H1 (cell line): ENCODE measurements at regions not wholly inside any gene's neighbourhood (a gene's known extent, or its start where the extent isn't known, plus 50 kb on each side); places are given as distances from the start of the nearest gene placed in this dataset.

ENCODE experiments used
- CTCF ChIA-PET: fragments of 300-600 bp; sonication (Branson Sonifier 250); formaldehyde crosslinking; loops from one replicate; lab custom pipeline; 2021; ENCODE audit not compliant: partially characterized antibody; lab: Charles Lee
- POLR2A ChIA-PET: fragments of 300-600 bp; sonication (Branson Sonifier 250); formaldehyde crosslinking; loops from one replicate; lab custom pipeline; 2021; ENCODE audit warnings: inconsistent platforms; ENCODE audit not compliant: partially characterized antibody; lab: Charles Lee
- DNase-seq, 2 experiments: peaks; one replicate each; pipeline versions ENCODE4 v3.0.0 to v3.0.0-alpha.2; 2010 to 2022; ENCODE audit warnings: low spot score in 2 of 2, low read depth in 1 of 2, mixed read lengths in 1 of 2
- FAIRE-seq: peaks from 2 replicates; lab custom pipeline; 2011; peaks lifted over from hg19 to GRCh38; lab: Jason Lieb, UNC
- H2AFZ ChIP-seq: 2 replicates; pipeline ENCODE4 v1.8.1; 2012; ENCODE audit warnings: low read length, inconsistent platforms
- H2AK5ac ChIP-seq: 2 replicates; pipeline ENCODE4 v1.6.1; 2013; ENCODE audit warnings: low read depth, low read length
- H2BK120ac ChIP-seq: replicated peaks from 2 replicates; pipeline ENCODE3; 2013; ENCODE audit warnings: low read depth, low read length, inconsistent platforms
- H2BK12ac ChIP-seq: 2 replicates; pipeline ENCODE4 v1.6.1; 2013; ENCODE audit warnings: low read depth, low read length
- H2BK15ac ChIP-seq: 2 replicates; pipeline ENCODE4 v1.6.1; 2013; ENCODE audit warnings: low read length
- H2BK20ac ChIP-seq: 2 replicates; pipeline ENCODE4 v1.6.1; 2013; ENCODE audit warnings: low read length
- H2BK5ac ChIP-seq: 2 replicates; pipeline ENCODE4 v1.6.1; 2013; ENCODE audit warnings: low read depth, low read length
- H3K14ac ChIP-seq: 2 replicates; pipeline ENCODE4 v1.6.1; 2013; ENCODE audit warnings: inconsistent platforms; ENCODE audit not compliant: insufficient read length
- H3K18ac ChIP-seq: 2 replicates; pipeline ENCODE4 v1.6.1; 2013; ENCODE audit warnings: low read length; ENCODE audit errors: extremely low read depth
- H3K23ac ChIP-seq: 2 replicates; pipeline ENCODE4 v1.6.1; 2013; ENCODE audit warnings: inconsistent platforms; ENCODE audit not compliant: insufficient read length
- H3K23me2 ChIP-seq: 2 replicates; pipeline ENCODE4 v1.6.1; 2013; ENCODE audit warnings: low read depth, low read length
- H3K27ac ChIP-seq: 2 replicates; pipeline ENCODE4 v1.6.1; 2011; ENCODE audit warnings: low read depth, low read length, inconsistent platforms
- H3K27me3 ChIP-seq, 4 experiments: replicated peaks in 1 of 4; 1 replicate in 1 of 4; 2 replicates in 3 of 4; pipeline versions ENCODE4 v1.6.1 to v1.8.1; 2011 to 2013; ENCODE audit warnings: low read length in 3 of 4, mild to moderate bottlenecking in 3 of 4, inconsistent platforms in 2 of 4, mixed read lengths in 2 of 4, moderate library complexity in 1 of 4; ENCODE audit not compliant: control insufficient read depth in 3 of 4, insufficient read depth in 3 of 4; ENCODE audit errors: extremely low read depth in 1 of 4
- H3K36me3 ChIP-seq, 4 experiments: 2 replicates each; pipeline versions ENCODE4 v1.6.1 to v1.8.1; 2011 to 2013; ENCODE audit warnings: mild to moderate bottlenecking in 4 of 4, low read length in 3 of 4, moderate library complexity in 2 of 4, control low read depth in 1 of 4, inconsistent platforms in 1 of 4; ENCODE audit not compliant: insufficient read depth in 4 of 4, control insufficient read depth in 2 of 4
- H3K4ac ChIP-seq: replicated peaks from 2 replicates; pipeline ENCODE3; 2013; ENCODE audit warnings: low read length, low read depth, mixed read lengths, inconsistent platforms; ENCODE audit not compliant: insufficient read length
- H3K4me1 ChIP-seq, 4 experiments: replicated peaks in 1 of 4; 1 replicate in 1 of 4; 2 replicates in 3 of 4; pipeline versions ENCODE4 v1.6.1 to v1.8.1; 2011 to 2013; ENCODE audit warnings: low read length in 3 of 4, inconsistent platforms in 2 of 4, mixed read lengths in 1 of 4; ENCODE audit not compliant: insufficient read depth in 4 of 4, control insufficient read depth in 3 of 4
- H3K4me2 ChIP-seq, 2 experiments: 2 replicates each; pipeline versions ENCODE4 v1.6.1 to v1.8.1; 2011 to 2013; ENCODE audit warnings: low read depth in 2 of 2, low read length in 2 of 2, control low read depth in 1 of 2, inconsistent platforms in 1 of 2, mild to moderate bottlenecking in 1 of 2; ENCODE audit not compliant: insufficient read depth in 1 of 2
- H3K4me3 ChIP-seq, 4 experiments: fragments of 200-600, 300-600 bp in 1 of 4; sonication (generic), shearing (Covaris generic), sonication (Bioruptor Twin) in 1 of 4; 2 replicates each; pipeline versions ENCODE4 v1.5.1 to v1.8.1; 2011 to 2016; ENCODE audit warnings: low read length in 4 of 4, low read depth in 3 of 4, control low read depth in 2 of 4, inconsistent platforms in 2 of 4, mild to moderate bottlenecking in 2 of 4, mixed read lengths in 1 of 4, moderate library complexity in 1 of 4; ENCODE audit not compliant: insufficient read depth in 2 of 4; ENCODE audit errors: extremely low read depth in 1 of 4
- H3K56ac ChIP-seq: replicated peaks from 2 replicates; pipeline ENCODE3; 2013; ENCODE audit warnings: low read depth, mild to moderate bottlenecking, mixed read lengths, low read length, inconsistent platforms; ENCODE audit not compliant: insufficient read length
- H3K79me1 ChIP-seq: 2 replicates; pipeline ENCODE4 v1.6.1; 2013; ENCODE audit warnings: low read depth, low read length, control low read depth
- H3K79me2 ChIP-seq, 2 experiments: 2 replicates each; pipeline versions ENCODE4 v1.6.1 to v1.8.1; 2012 to 2013; ENCODE audit warnings: low read length in 2 of 2, mild to moderate bottlenecking in 2 of 2, inconsistent platforms in 1 of 2; ENCODE audit not compliant: insufficient read depth in 2 of 2, control insufficient read depth in 1 of 2
- H3K9ac ChIP-seq, 4 experiments: replicated peaks in 1 of 4; 1 replicate in 1 of 4; 2 replicates in 3 of 4; pipeline versions ENCODE4 v1.6.1 to v1.8.1; 2011 to 2013; ENCODE audit warnings: low read depth in 3 of 4, low read length in 3 of 4, control low read depth in 2 of 4, mild to moderate bottlenecking in 2 of 4, moderate library complexity in 2 of 4, inconsistent platforms in 1 of 4; ENCODE audit errors: extremely low read depth in 1 of 4
- H3K9me3 ChIP-seq, 2 experiments: 2 replicates each; pipeline versions ENCODE4 v1.6.1 to v1.8.1; 2012 to 2013; ENCODE audit warnings: mild to moderate bottlenecking in 2 of 2, moderate library complexity in 2 of 2, control low read depth in 1 of 2, inconsistent platforms in 1 of 2, low read depth in 1 of 2, low read length in 1 of 2, mixed read lengths in 1 of 2; ENCODE audit not compliant: insufficient read depth in 2 of 2
- H4K20me1 ChIP-seq, 2 experiments: replicated peaks in 1 of 2; 2 replicates each; pipeline versions ENCODE3 to v1.8.1; 2011 to 2013; ENCODE audit warnings: inconsistent platforms in 2 of 2, low read length in 2 of 2, mild to moderate bottlenecking in 1 of 2; ENCODE audit not compliant: insufficient read depth in 2 of 2, control insufficient read depth in 1 of 2
- H4K5ac ChIP-seq: 2 replicates; pipeline ENCODE4 v1.6.1; 2013; ENCODE audit warnings: low read length, low read depth, mixed read lengths, inconsistent platforms; ENCODE audit not compliant: insufficient read length
- H4K8ac ChIP-seq: 2 replicates; pipeline ENCODE4 v1.8.0; 2013; ENCODE audit warnings: mild to moderate bottlenecking, moderate library complexity, low read length, inconsistent platforms; ENCODE audit not compliant: insufficient read depth; ENCODE audit errors: extremely low read depth
- H4K91ac ChIP-seq: replicated peaks from 2 replicates; pipeline ENCODE3; 2013; ENCODE audit warnings: low read length, mixed read lengths, inconsistent platforms; ENCODE audit not compliant: insufficient read length
- ATF3 ChIP-seq: IDR thresholded peaks from 2 replicates; pipeline ENCODE4 v1.6.1; 2011; ENCODE audit warnings: low read depth, mild to moderate bottlenecking, low read length; ENCODE audit not compliant: insufficient read depth
- CBX8 ChIP-seq: fragments of 300-800, 300-1000 bp; sonication (generic); IDR thresholded peaks from 2 replicates; pipeline ENCODE4 v1.7.1; 2016; ENCODE audit warnings: low read depth, low read length, borderline replicate concordance
- CHD2 ChIP-seq: IDR thresholded peaks from 2 replicates; pipeline ENCODE4 v1.6.1; 2012; ENCODE audit warnings: low read length, improper control_type of control experiment
- E2F6 ChIP-seq: IDR thresholded peaks from 2 replicates; pipeline ENCODE4 v1.6.1; 2012; ENCODE audit warnings: inconsistent platforms
- HDAC2 ChIP-seq, 2 experiments: fragments of 300-600 bp in 1 of 2; sonication (generic) in 1 of 2; IDR thresholded peaks; 2 replicates each; pipeline ENCODE4 v1.6.1; 2011 to 2012; ENCODE audit warnings: low read depth in 2 of 2, low read length in 2 of 2, mild to moderate bottlenecking in 2 of 2, moderate library complexity in 2 of 2, borderline replicate concordance in 1 of 2, inconsistent platforms in 1 of 2
- JUN ChIP-seq: IDR thresholded peaks from 2 replicates; pipeline ENCODE4 v1.6.1; 2011; ENCODE audit warnings: low read depth, mild to moderate bottlenecking, improper control_type of control experiment, low read length
- KDM1A ChIP-seq: fragments of 200-600, 300-600 bp; sonication (generic); IDR thresholded peaks from 2 replicates; pipeline ENCODE4 v1.7.1; 2016; ENCODE audit warnings: mild to moderate bottlenecking, low read length, borderline replicate concordance
- KDM5A ChIP-seq: fragments of 200-600 bp; IDR thresholded peaks from 2 replicates; pipeline ENCODE4 v1.7.1; 2012; ENCODE audit warnings: mild to moderate bottlenecking, low read length, inconsistent platforms, mixed read lengths
- NANOG ChIP-seq: IDR thresholded peaks from 2 replicates; pipeline ENCODE4 v1.6.1; 2011; ENCODE audit warnings: low read length, low read depth, mild to moderate bottlenecking, inconsistent platforms; ENCODE audit not compliant: insufficient read depth, poor library complexity, severe bottlenecking
- SAP30 ChIP-seq: fragments of 300-600 bp; sonication (generic); IDR thresholded peaks from 2 replicates; pipeline ENCODE4 v1.7.1; 2012; ENCODE audit warnings: low read length, moderate library complexity, mild to moderate bottlenecking, inconsistent platforms; ENCODE audit not compliant: insufficient read depth, insufficient replicate concordance
- USF2 ChIP-seq: IDR thresholded peaks from 2 replicates; pipeline ENCODE4 v1.6.1; 2011; ENCODE audit warnings: low read length, improper control_type of control experiment
- YY1 ChIP-seq: IDR thresholded peaks from 2 replicates; pipeline ENCODE4 v1.6.1; 2011; ENCODE audit warnings: low read depth, mild to moderate bottlenecking, low read length
- WGBS, 2 experiments: shearing (Covaris generic) in 1 of 2; methylation state at CpG; one replicate each; pipeline versions ENCODE4 v1.1.6 to v1.1.7; 2013 to 2015; ENCODE audit warnings: low lambda C conversion rate in 2 of 2, mixed read lengths in 2 of 2, inconsistent platforms in 1 of 2, low coverage in 1 of 2, missing lambda C conversion rate in 1 of 2; ENCODE audit not compliant: insufficient replicate concordance in 2 of 2, insufficient coverage in 1 of 2, insufficient read length in 1 of 2; ENCODE audit errors: extremely low coverage in 1 of 2, missing lambda C conversion rate in 1 of 2; 5-methylcytosine and 5-hydroxymethylcytosine counted together

- Histone ChIP-seq H2AFZ (no peak overlapping the region), H2BK20ac (no peak overlapping the region), H3K79me1 (no peaks in the 10 kb centered on the region), H2BK15ac (no peak overlapping the region), H3K56ac (no peak overlapping the region), H3K4ac (no peak overlapping the region), H3K14ac (no peak overlapping the region), H3K27ac (no peak overlapping the region), H3K9me3 (no peaks in the 10 kb centered on the region; a peak in 1 of 4 replicates), H4K8ac (no peak overlapping the region), H2BK5ac (no peak overlapping the region), H2BK120ac (no peak overlapping the region), H4K91ac (no peak overlapping the region), H3K4me1 (no peaks in the 10 kb centered on the region), H2AK5ac (no peak overlapping the region), H4K20me1 (no peaks in the 10 kb centered on the region), H3K23ac (no peak overlapping the region), H3K27me3 (no peaks in the 10 kb centered on the region), H3K9ac (no peak overlapping the region), H3K79me2 (no peaks in the 10 kb centered on the region), H3K36me3 (no peaks in the 10 kb centered on the region; a peak in 1 of 8 replicates), H2BK12ac (no peak overlapping the region), H3K18ac (no peak overlapping the region), H4K5ac (no peak overlapping the region), H3K4me2 (no peak overlapping the region), H3K4me3 (no peak overlapping the region), H3K23me2 (peaks cover 3% of the 10 kb centered on the region; the same call in 1 of the 2 replicates)
- POLR2A ChIA-PET = no interaction called here
- TF ChIP-seq HDAC2 (IDR thresholded peaks at IDR 0.05; ENCODE audit: borderline replicate concordance in 1 of 2, low read depth in 2 of 2, low read length in 2 of 2) = no peak
- TF ChIP-seq USF2 = no peak
- no peak for TF ChIP-seq E2F6
- no peak for TF ChIP-seq ATF3
- no peak for TF ChIP-seq NANOG
- TF ChIP-seq CBX8 = no peak
- no peak for TF ChIP-seq KDM1A
- no peak for TF ChIP-seq CHD2
- TF ChIP-seq YY1 = no peak
- TF ChIP-seq SAP30 = no peak
- no peak for TF ChIP-seq KDM5A
- TF ChIP-seq JUN = no peak
- CTCF ChIA-PET = interaction anchor here (1.0 kb wide), 1 partner anchor 24 kb away, joined by 3 read pairs; no protein-coding TSS in a partner anchor
- DNase-seq (no peak), FAIRE-seq (no peak)
- WGBS, 2 experiments = 83% methylated on average over 3 of the region's 3 CpGs; no CpG with 5 or more reads in 1 of the 2 experiments
Measured at GRCh38 chr11:96500440-96500839, 110.6 kb downstream of the JRKL start.
